GM21381 (cell line): ENCODE measurements at regions not wholly inside any gene's neighbourhood (a gene's known extent, or its start where the extent isn't known, plus 50 kb on each side); places are given as distances from the start of the nearest gene placed in this dataset.

Source experiments
- ATAC-seq: cut with Tn5 transposase; IDR thresholded peaks from one replicate; pipeline ENCODE4 v1.9.1; 2021; ENCODE audit warnings: mild to moderate bottlenecking, moderate library complexity; ENCODE audit not compliant: unreplicated experiment

DNA sequence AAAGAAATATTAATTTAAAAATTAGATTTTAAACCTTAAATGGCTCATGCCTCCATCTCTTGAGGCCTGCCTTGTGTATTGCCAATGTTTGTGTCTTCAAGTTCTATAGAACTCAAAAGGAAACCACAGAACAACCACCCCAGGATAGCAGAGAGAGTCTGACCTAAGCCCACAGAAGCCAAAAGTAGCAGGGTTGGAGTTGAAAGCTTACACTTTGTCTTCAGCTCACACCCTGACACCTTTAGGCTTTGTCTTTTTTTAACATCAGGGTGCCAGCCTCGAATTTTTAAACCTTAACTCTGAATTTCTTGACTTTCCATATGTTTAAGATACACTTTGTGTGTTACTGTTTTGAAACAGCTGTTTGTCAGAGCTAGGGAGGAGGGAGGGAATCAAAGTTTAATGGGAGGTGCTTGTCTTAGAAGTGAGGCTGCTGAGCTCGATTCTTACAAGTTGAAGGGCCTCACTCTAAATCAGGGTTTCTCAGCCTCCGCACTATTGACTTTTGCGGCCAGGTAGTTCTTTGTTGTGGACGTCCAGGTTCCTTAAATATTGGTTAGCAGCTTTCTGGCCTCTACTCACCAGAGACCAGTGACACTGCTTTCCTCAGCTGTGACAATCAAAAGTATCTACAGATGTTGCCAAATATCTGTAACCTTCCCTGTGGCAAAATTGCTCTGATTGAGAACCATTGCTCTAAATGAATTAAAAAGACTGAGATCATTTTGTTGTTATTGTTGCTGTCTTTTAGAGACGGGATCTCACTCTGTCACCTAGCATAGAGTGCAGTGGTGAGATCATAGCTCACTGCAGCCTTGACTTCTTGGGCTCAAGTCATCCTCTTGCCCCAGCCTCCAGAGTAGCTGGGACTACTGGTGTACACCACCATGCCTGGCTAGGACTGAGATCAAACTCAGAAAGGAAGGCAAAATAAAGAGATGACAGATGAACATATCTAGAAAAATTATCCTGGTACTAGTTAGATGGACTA, 139.2 kb upstream of the EOMES start:
- ATAC-seq = no peak

DNA sequence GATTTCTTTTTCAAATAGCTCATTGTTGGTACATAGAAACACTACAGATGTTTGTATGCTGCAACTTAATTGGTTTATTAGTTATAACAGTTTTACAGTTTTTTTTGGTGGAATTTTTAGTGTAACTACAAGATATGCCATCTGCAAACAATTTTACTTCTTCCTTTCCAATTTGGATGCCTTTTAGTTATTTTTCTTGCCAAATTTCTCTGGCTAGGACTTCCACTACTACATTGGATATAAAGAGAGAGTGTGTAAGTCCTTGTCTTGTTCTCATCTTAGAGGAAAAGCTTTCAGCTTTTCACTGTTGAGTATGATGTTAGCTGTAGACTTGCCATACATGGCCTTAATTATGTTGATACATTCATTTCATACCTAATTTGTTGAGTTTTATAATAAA, 143.6 kb upstream of the EOMES start:
- ATAC-seq = no peak

DNA sequence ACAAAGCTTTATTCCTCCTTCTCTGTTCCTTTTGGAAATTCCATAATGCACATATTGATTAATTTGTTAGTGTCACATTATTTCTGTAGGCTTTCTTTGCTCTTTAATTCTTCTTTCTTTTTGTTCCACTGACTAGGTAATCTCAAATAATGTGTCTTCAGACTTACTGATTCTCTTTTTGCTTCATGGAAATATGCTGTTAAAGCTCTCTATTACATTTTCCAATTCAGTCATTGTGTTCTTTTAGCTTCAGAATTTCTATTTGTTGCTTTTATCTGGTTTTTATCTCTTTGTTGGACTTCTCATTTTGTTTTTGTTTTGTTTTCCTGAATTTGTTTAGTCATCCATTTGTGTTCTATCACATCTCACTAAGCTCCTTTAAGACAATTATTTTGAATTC, 147.0 kb upstream of the EOMES start:
- ATAC-seq = no peak

DNA sequence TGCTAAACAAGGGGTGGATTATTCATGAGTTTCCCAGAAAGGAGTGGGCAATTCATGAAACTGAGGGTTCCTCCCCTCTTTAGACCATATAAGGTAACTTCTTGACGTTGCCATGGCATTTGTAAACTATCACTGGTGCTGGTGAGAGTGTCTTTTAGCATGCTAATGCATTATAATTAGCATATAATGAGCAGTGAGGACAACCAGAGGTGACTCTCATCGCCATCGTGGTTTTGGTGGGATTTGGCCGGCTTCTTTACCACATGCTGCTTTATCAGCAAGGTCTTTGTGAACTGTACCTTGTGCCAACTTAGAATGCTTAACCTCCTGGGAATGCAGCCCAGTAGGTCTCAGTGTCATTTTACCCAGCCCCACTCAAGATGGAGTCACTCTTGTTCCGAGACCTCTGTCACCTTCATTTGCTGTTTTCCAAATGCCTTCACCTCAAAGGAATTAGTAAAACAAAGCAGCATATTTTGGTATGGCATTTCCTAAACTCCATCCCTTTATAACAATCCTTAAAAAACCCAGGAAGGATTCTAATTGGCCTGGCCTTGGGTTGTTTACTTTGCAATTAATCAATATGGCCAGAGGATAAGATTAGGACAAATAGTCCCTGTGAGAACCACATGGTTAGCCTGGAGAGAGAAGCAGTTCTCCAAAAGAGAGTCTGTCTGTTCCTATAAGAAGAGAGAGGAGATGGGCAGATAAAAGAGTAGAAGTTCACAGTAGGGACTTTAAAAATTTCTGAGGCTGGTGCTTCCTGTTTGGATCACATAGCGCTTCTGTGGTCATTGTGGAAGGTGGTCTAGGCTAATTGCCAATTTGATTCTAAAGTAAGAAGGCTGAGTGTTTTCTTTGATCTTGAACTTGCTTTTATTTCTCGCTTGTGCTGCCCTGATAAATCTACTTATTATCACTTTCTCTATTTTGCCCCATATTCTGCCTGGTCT, 155.2 kb upstream of the EOMES start:
- ATAC-seq = no peak

DNA sequence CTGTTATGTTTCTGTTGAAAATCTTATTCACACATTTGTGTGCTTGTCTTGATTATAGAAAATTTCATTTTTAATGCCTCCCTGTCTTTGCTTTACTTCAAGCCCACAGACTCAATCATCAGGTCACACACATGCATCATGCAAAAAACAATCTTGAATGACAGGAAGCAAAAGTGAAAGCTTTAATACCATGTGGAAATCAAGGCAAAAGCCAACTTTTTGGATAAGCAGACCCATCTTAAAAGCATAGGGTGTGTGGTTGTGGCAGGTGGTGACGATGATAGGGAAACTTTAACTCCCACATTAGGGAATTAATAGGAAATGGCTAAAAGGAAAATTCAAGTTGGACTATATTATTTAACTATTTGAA, 155.9 kb upstream of the EOMES start:
- no peak for ATAC-seq

DNA sequence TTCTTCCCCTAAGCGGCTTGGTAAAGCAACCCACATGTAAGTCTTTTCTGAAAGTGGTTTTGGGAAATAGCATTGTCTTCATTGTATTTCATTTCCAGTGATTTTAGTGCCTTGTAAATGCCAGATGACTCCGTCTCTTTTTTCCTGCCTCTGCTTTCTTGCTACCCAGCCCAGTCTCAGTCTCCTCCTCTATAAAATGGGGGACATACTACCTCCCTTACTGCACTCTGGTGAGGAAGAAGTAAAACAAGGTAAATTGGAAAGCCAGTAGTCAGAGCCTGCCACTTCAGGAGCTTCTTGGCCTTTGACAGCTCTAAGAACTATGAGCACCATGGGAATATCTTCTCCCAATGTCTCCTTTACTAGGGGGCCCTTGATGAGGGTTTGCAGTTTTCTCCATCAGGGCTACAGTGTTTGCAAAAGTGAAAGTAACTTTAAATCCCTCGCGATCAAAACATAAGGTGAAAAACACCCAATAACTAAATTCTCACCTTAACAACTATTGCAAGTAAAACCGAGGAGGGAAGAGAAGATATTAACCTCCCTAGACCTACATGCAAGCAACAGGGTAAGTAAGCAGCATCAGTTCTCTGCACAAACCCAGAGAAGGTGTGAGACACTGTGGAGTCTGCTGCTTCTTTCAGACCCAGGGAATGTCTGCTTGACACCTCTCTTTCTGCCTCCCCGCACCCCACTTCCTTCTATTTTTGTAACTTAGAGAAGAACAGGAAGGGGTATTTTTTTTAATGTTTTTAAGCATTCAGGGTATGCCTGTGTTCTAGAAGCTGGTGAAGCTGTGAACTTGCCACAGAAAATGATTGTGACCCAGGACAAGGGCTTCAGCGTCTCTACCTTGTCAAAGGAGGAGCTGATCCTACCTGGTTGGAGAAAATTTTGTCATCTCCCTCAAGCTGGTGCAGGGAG, 159.1 kb upstream of the EOMES start:
- peak; percentile 57 for ATAC-seq

DNA sequence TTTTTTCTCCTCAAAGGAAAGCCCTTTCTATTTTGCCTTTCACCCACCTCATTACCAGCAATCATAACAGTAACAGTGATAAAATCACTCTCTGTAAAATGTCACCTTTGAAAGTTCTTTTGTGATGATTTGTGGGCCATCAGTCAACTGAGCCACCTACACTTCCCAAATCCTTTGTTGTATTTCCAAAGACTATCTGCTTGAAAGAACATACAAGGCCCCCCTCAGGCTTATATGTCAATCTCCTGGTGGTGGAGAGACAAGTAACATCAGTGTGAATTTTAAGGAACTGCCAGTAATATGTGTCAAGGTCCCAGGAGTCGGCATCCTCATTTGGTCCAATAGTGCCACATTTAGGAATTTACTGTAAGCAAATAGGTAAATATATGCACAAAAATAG, 161.1 kb upstream of the EOMES start:
- no peak for ATAC-seq

DNA sequence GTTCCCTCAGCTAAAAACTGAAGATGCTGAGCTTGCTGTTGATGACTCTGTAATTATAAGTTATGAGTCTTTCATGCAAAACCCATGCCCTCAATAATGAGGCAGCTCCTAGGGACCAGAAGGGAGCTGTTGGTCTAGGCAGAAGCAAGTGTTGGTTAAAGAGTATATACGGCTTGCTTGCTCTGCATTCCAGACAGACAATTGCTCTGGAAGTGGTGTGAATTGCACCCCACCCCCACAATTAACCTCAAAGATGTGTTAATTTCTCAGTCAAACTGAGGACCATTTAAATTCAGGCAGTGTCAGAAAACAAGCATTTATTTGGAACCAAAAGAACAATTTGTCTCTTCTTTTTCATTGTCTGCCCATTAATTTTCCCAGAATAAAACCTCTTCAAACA, 163.5 kb upstream of the EOMES start:
- no peak for ATAC-seq

DNA sequence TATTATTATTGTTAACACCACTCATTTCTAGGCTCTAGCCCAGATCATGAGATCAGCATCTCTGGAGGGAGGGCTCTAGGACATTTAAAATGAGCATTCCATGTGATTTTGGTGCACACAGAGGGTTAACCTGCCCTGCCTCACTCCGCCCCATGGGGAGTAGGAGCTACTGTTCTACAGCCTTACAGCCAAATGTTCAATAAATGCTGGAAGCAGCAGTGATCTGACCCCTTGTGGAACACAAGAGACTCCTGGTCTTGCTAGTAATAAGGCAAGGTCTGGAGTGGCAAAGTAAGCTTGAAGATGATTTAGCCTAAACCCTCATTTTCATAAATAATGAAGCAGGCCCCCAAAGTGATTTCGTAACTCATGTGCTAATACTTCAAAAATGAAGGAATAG, 166.4 kb upstream of the EOMES start:
- ATAC-seq = no peak

DNA sequence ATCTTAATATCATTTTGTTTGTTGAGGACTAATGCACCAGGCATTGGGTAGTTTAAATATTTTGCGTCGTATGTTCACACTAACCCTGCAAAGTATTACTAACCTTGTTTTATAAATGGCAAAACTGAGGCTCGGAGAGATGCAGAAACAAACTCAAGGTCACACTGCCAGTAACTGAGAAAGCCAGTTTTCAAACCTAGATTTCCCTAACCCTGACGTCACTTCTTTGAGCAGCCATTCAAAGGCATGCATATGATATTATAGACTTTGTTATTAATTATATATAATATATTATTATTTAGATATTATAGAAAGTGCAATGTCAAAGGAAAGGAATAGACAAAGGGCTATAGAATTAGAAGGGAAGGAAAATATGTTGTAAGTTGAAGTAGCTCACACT, 167.6 kb upstream of the EOMES start:
- no peak for ATAC-seq

DNA sequence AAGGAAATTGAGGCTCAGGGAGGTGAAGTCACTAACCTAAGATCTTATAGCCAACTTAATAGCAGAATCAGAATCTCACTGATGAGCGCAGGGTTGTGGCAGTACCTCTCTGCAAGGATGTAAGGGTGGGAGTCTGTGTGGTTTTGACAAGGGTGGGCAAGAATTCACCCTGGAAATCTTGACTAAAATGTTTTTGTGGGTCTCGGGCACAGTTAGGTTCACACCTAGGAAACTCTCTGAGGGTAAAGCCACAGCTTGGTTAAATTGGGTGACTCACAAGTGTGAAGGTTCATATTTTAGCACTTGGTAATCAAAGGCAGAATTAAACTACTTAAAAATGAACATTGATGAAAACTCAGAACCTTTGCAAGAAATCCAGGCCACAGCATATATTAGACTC, 178.2 kb upstream of the EOMES start:
- no peak for ATAC-seq

DNA sequence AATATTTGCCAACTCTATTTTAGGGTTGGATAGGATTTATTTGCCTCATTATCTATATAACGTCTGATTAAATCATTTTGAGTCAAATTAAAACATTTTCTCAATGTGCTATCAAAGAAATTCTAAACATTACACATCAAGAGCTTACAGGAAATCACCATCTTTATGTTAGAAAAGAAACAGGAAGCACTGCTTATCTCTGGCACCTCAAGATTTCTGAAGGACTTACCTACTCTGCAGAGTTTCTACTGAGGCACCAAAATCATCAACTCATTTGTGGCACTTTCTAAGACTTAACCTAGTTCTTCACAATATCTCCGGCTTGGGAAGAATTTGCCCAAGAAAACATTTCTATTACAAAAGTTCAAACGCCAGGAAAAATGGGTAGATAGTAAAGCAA, 181.3 kb upstream of the EOMES start:
- no peak for ATAC-seq

DNA sequence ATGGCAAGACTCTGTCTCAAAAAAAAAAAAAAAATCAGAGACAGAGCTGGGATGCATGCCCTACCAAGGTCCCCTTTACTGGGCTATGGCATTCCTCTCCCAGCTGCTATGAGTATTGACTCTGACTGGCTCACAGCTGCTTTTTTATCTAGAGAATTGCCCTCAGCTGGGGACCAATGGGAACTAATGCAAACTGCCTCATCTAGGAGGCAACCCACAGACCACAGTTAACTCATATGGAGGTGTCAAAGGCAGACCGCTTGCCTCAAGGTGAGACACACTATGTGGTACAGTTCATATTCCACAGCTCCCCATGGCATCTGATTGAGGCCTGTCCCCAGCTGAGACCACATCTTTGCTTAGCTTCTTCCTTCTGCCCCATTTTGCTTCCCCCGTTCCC, 183.5 kb upstream of the EOMES start:
- ATAC-seq = no peak

DNA sequence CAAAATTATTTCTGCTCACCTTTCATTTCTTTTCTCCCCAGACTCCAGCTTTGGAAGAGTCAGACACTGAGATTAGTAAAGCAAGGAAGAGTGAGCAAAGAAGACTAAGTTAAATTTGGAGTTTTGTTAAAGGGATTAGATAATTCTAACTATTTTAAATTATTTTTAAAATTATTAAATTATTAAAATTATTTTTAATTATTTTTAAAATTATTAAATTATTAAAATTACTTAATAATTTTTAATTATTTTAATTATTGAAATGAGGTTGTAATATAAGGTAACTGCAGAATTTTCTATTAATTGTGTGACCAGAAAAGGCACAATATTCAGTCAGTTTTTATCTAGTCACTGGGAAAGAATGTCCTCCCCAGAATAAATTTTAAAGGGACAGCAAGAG, 185.0 kb upstream of the EOMES start:
- no peak for ATAC-seq

DNA sequence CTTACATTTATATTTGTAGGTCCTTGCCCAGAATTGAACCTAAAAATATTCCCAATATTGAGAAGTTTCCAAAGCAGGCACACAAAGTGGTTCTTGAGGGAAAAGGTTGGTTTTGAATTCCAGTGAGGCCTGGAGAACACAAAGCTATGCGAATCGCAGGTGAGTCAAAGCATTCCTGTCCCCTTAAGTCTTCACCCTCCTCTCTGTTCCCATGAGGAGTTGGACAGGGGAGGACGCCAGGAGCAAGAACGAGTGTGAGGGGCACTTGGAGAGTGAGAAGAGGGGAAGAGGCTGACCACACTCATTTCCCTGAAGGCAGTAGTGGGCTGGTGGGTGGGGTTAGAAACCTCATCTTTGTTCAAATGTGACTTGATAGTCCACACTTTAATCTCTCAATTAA, 185.8 kb upstream of the EOMES start:
- no peak for ATAC-seq

DNA sequence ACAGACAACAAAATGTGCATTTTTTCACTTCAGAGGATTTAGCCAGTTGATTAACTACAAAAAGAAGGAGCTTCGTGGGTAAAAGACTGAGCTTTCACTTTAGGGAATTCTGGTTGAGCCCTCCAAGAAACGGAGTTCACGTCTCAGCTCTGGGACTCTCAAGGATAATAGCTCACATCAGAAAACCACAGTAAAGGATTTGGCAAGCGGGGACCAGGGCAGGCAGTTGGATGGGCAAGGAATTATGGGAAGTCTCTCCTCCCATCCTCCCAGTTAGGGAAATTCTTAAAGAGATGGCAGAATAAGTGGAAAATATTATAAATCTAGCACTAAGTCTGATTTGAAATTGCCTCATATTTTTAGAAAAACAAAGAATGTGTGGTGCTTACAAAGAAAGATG, 188.3 kb upstream of the EOMES start:
- no peak for ATAC-seq

DNA sequence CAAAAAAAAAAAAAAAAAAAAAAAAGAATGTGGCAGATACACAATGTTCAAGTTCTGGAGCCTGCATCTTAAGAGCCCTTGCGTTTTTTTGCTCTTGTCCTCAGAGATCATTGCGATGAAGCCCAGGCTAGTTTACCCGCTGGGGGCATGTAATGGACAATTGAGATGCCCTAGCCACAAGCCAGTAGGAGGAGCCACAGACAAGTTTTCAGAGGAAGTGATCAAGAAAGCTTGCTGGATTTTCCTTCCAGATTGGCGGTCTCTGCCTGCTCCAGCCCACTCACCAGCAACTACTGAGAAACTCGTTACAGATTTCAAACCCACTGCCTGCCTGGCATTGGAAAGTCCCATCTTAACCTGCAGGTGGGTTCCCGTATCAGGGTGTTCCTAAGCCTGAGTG, 192.1 kb upstream of the EOMES start:
- no peak for ATAC-seq

DNA sequence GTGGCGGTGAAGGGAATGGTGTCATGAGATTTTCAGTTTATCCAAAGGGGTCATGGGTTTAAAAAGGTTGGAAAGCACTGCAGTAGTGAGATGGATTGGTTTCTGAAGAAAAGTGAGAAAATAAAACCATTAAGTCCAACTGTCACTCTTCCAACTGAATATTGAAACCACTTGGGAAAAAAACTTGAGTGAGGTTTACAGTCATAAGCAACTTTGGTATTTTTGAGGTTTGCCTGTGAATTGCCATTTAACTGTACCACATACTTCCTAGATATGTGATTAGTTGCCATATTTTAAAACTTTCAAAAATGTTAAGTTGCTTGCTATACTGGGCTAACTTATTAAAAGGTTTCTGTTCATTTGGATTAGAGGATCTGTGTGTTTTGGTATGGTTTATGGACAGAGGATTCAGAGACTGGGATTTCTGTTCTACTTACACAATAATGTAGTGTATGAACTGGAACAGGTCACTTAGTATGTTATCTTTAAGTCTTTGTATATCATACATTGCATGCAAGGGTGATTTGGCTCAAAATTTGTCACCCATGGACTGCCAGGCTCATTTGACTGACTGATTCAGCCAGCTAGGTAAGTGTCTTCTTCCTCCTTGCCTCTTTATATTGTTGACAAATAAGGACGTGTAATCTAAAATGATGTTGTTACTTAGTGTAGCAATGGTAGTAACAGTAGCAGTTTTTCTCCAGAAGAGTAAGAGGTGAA, 201.4 kb upstream of the EOMES start:
- no peak for ATAC-seq

DNA sequence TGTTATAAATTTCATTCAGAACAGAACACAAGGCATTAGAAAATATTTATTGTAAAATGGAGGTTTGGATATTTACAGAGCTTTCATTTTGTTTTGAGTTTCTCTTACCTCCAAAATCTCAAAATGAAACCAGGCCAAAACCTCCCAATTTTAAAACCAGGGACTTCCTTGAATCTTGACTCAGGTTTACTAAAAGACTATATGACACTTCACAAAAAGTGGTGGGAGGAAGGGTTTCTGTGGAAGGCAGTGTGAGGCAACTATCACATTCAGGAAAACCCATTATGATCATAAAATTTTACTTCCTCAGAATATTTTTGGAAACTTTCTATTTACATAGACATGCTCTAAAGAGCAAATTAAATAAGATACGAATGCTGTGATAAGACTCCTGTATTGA, 205.8 kb upstream of the EOMES start:
- no peak for ATAC-seq

DNA sequence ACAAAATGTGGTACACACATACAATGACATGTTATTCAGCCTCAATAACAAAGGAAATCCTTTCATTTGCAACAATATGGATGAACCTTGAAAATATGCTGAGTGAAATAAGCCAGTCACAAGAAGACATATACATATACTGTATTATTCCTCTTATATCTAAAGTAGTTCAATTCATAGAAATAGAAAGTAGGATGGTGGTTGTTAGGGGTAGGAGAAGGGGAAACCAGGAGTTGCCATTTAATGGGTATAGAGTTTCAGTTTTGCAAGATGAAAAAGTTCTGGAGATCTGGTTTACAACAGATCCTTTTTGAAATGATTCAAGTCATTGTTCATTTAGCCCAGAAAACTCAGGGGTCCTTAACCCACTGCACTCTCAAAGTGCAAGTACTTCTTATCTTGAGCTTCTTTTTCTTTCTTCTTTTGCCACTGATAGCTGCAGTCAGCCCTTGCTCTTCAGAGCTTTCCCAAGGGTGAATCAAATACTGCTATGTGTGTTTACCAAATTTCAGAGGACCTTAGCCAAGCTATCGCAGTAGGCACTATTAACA, 208.0 kb upstream of the EOMES start:
- no peak for ATAC-seq
